ENCODE measurements at regions not wholly inside any gene's neighbourhood (a gene's known extent, or its start where the extent isn't known, plus 50 kb on each side); places are given as distances from the start of the nearest gene placed in this dataset.

DNA sequence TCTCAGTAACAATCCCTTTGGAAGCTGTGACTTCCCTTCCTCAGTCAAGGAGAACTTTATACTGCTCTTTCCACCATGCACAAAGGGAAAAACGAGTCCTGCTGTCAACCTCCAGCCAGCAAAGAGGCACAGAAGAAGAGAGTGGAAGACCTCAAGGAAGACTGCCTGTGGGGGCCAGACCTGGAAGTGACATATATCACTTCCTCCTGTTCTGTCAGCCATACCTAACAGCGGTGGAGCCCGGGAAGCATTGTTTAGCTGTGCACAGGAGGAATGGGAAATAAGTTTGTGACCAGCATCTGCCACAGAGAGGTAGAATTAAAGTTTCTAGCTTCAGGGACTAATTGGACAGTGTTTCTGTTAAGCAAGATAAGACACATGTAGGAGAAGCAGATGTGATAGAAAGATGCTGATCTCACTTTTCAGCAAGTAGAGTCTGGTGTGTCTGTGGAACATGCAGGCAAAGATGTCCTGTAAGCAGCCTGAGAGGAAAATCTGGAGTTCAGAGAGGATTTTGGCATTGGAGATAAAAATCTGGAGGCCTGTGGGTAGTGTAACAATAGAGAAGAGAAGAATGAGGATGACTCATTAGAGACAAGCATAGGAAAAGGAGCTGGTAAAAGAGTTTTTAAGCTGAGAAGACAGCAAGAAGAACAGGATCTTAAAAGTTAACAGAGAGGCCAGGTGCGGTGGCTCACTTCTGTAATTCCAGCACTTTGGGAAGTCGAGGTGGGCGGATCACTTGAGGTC is 141.6 kb upstream of the CPSF6 start:
- H3K9me3 ChIP-seq (ENCODE audit: insufficient read depth, low read length): no peaks in the 10 kb centered on the region
- no peak for TF ChIP-seq EZH2phosphoT487 (IDR thresholded peaks at IDR 0.05; ENCODE audit: low read depth)
- TF ChIP-seq, protein P1, sequence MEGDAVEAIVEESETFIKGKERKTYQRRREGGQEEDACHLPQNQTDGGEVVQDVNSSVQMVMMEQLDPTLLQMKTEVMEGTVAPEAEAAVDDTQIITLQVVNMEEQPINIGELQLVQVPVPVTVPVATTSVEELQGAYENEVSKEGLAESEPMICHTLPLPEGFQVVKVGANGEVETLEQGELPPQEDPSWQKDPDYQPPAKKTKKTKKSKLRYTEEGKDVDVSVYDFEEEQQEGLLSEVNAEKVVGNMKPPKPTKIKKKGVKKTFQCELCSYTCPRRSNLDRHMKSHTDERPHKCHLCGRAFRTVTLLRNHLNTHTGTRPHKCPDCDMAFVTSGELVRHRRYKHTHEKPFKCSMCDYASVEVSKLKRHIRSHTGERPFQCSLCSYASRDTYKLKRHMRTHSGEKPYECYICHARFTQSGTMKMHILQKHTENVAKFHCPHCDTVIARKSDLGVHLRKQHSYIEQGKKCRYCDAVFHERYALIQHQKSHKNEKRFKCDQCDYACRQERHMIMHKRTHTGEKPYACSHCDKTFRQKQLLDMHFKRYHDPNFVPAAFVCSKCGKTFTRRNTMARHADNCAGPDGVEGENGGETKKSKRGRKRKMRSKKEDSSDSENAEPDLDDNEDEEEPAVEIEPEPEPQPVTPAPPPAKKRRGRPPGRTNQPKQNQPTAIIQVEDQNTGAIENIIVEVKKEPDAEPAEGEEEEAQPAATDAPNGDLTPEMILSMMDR (IDR thresholded peaks at IDR 0.05; ENCODE audit: low read depth, low read length): no peak
- H4K20me1 ChIP-seq (ENCODE audit: insufficient read depth, low read length): no peaks in the 10 kb centered on the region
- no peak overlapping the region for H3K27ac ChIP-seq (ENCODE audit: low read length)
- H3K4me2 ChIP-seq (ENCODE audit: low read length): no peak overlapping the region
- H3K27me3 ChIP-seq (ENCODE audit: low read depth, low read length): peaks cover 11% of the 10 kb centered on the region; the same call in 1 of the 2 replicates
- no peak overlapping the region for H2AFZ ChIP-seq (ENCODE audit: low read depth, low read length)
- peaks cover 7% of the 10 kb centered on the region for H3K4me1 ChIP-seq (ENCODE audit: low read length)
- no peaks in the 10 kb centered on the region for H3K79me2 ChIP-seq (ENCODE audit: low read length)
- no peak overlapping the region for H3K9ac ChIP-seq (ENCODE audit: low read length)
- no peak overlapping the region for H3K4me3 ChIP-seq (ENCODE audit: low read length)
- no peaks in the 10 kb centered on the region for H3K36me3 ChIP-seq (replicated peaks; ENCODE audit: low read depth, low read length)

DNA sequence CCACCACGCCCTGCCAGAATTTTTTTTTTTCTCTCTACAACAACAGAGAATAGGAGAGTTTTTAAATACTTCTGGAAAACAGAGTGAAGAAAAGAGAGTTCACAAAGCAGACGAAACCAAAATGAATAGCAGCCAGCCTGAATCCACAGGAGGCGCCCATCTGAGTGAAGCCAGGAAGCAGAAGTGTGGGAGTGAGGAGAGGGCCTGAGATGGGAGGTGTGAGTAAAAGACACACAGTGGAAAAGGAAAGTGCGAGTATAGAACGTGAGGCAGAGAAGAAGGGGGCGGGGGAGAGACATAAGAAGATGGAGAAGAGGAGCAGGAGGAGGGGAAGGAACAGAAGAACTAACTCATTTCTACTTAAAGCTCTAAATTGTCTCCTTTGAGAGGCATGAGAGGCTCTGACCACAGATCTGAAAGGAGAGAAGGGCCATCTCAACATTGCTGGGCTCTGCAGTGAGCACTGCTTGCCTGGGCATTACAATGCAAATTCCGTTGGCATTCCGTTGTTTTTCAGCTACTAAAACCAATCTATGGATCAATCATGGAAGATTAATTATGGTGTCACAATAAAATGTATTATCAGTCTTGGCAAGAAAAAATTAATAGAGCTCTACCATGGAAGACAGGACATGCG is 140.1 kb upstream of the CPSF6 start:
- H3K4me3 ChIP-seq (ENCODE audit: low read length): no peak overlapping the region
- H3K4me1 ChIP-seq (ENCODE audit: low read length): peaks cover 10% of the 10 kb centered on the region
- H3K79me2 ChIP-seq (ENCODE audit: low read length): no peaks in the 10 kb centered on the region
- H2AFZ ChIP-seq (ENCODE audit: low read depth, low read length): no peak overlapping the region
- H3K27ac ChIP-seq (ENCODE audit: low read length): no peak overlapping the region
- no peaks in the 10 kb centered on the region for H4K20me1 ChIP-seq (ENCODE audit: insufficient read depth, low read length)
- no peaks in the 10 kb centered on the region for H3K9me3 ChIP-seq (ENCODE audit: insufficient read depth, low read length)
- H3K9ac ChIP-seq (ENCODE audit: low read length): no peak overlapping the region
- H3K36me3 ChIP-seq (replicated peaks; ENCODE audit: low read depth, low read length): no peaks in the 10 kb centered on the region
- no peak for TF ChIP-seq EZH2phosphoT487 (IDR thresholded peaks at IDR 0.05; ENCODE audit: low read depth)
- TF ChIP-seq, protein P1 (IDR thresholded peaks at IDR 0.05; ENCODE audit: low read depth, low read length): no peak
- no peak overlapping the region for H3K4me2 ChIP-seq (ENCODE audit: low read length)
- H3K27me3 ChIP-seq (ENCODE audit: low read depth, low read length): peaks cover 9% of the 10 kb centered on the region; the same call in 1 of the 2 replicates

DNA sequence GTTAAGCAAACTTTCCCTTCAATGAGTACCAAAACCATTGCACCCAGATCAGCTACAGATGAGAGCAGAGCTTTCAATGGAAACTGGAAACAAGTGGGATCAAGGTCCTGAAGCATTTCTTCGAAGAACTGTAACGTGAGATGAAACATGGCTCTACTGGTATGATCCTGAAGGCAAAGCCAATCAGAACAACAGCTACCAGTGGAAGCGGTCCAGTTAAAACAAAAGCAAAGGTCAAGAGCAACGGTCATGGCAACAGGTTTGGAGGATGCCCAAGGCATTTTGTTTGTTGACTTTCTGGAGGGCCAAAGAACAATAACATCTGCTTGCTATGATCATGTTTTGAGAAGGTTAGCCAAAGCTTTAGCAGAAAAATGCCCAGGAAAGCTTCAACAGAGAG is 137.9 kb upstream of the CPSF6 start:
- no peak overlapping the region for H3K9ac ChIP-seq (ENCODE audit: low read length)
- no peak for TF ChIP-seq EZH2phosphoT487 (IDR thresholded peaks at IDR 0.05; ENCODE audit: low read depth)
- TF ChIP-seq, protein P1 (IDR thresholded peaks at IDR 0.05; ENCODE audit: low read depth, low read length): no peak
- H3K4me1 ChIP-seq (ENCODE audit: low read length): peaks cover 10% of the 10 kb centered on the region
- H3K36me3 ChIP-seq (replicated peaks; ENCODE audit: low read depth, low read length): no peaks in the 10 kb centered on the region
- H3K4me2 ChIP-seq (ENCODE audit: low read length): no peak overlapping the region
- H3K79me2 ChIP-seq (ENCODE audit: low read length): no peaks in the 10 kb centered on the region
- no peak overlapping the region for H3K4me3 ChIP-seq (ENCODE audit: low read length)
- no peak overlapping the region for H3K27ac ChIP-seq (ENCODE audit: low read length)
- H3K9me3 ChIP-seq (ENCODE audit: insufficient read depth, low read length): no peaks in the 10 kb centered on the region
- H4K20me1 ChIP-seq (ENCODE audit: insufficient read depth, low read length): no peaks in the 10 kb centered on the region
- H3K27me3 ChIP-seq (ENCODE audit: low read depth, low read length): peaks cover 5% of the 10 kb centered on the region; the same call in 1 of the 2 replicates
- no peak overlapping the region for H2AFZ ChIP-seq (ENCODE audit: low read depth, low read length)

DNA sequence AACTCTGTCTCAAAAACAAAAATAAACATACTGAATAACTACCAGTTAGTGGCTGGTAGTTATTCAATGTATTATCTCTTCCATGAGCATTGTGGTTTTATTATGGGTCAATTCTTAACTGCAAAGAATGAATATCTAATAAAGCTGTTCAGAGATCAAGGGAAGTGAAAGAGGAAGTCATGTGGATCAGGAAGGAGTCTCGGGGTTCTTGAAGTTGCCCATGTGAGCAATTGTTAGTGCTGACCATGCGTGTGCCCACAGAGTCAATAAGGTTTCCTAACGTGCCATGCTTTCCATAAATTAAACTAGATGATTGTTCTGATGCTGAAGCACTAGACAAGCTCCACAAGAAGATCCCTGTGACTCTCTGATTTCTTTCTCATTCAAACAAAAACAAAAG is 136.5 kb upstream of the CPSF6 start:
- H3K36me3 ChIP-seq (replicated peaks; ENCODE audit: low read depth, low read length): no peaks in the 10 kb centered on the region
- H3K4me1 ChIP-seq (ENCODE audit: low read length): peaks cover 10% of the 10 kb centered on the region
- H3K79me2 ChIP-seq (ENCODE audit: low read length): no peaks in the 10 kb centered on the region
- H3K4me2 ChIP-seq (ENCODE audit: low read length): peak overlapping the region; percentile 43
- H3K27me3 ChIP-seq (ENCODE audit: low read depth, low read length): no peaks in the 10 kb centered on the region
- no peak overlapping the region for H3K27ac ChIP-seq (ENCODE audit: low read length)
- no peaks in the 10 kb centered on the region for H3K9me3 ChIP-seq (ENCODE audit: insufficient read depth, low read length)
- TF ChIP-seq EZH2phosphoT487 (IDR thresholded peaks at IDR 0.05; ENCODE audit: low read depth): no peak
- TF ChIP-seq, protein P1 (IDR thresholded peaks at IDR 0.05; ENCODE audit: low read depth, low read length): no peak
- H2AFZ ChIP-seq (ENCODE audit: low read depth, low read length): peak overlapping the region; percentile 75; the same call in 1 of the 2 replicates
- H4K20me1 ChIP-seq (ENCODE audit: insufficient read depth, low read length): no peaks in the 10 kb centered on the region
- no peak overlapping the region for H3K9ac ChIP-seq (ENCODE audit: low read length)
- no peak overlapping the region for H3K4me3 ChIP-seq (ENCODE audit: low read length)

All from OCI-LY3 (cell line).